Stimulated activated naive CD8-positive, alpha-beta T cell treated with anti-CD3 and anti-CD28 coated beads, Interleukin-15, Interleukin-2, amounts not matched to agents 100 U/mL and 50 U/mL, for 24 hours (primary cell): ENCODE measurements at regions not wholly inside any gene's neighbourhood (a gene's known extent, or its start where the extent isn't known, plus 50 kb on each side); places are given as distances from the start of the nearest gene placed in this dataset.
"Not testable (repeated sequence)": the region's sequence is repeated elsewhere in the genome, so short reads cannot be mapped to it uniquely, and the experiment has no call there.

Experiments
- ATAC-seq: fragments of 150-1000 bp; cut with Tn5 transposase; one replicate; pipeline ENCODE4 v1.10.0; 2021
- DNase-seq: peaks from one replicate; pipeline ENCODE4 v3.0.0; 2021

- ATAC-seq: no peak
- DNase-seq: no peak
These were observed 259.4 kb downstream of the PLK2 start for GRCh38 chr5:58200451-58200850.

DNA sequence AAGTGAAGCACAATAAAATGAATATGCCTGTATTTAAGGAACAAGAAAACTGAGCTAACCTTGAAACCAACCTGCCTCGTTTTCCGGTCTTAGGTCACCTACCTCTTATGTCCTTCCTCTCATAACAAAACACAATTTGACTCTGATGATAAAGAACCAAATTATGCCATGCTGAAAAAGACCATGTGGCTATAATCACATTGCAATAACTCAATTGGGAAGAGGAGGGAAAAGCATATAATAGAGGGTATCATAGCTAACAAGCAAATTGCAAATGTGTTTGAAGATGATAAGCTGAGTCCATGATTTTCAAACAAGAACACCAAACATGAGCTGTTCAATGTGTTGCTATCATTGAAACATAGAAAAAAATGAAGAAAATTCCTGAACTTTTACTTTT lies 260.8 kb downstream of the PLK2 start:
- DNase-seq (no peak), ATAC-seq (no peak)

GRCh38 chr5:58198330-58198729 lies 261.6 kb downstream of the PLK2 start:
- no peak for ATAC-seq
- no peak for DNase-seq

DNA sequence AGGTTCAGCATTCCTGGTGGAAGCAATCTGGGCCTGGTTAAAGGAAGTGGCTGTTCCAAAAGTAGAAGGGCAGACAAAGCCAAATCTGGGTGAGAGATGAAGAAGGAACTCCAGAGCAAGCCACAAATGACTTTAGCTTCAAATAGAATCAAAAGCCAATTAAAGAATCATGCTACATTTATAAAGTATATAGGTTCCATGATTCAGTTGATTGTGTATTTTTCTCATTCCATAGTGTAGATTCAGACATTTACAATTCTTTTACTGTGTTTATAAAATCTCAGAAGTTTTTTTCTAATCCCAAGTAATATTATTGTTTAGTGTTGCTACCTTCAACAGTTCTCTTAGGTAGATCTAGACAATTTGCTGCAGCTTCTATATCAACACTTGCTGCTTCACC lies 262.0 kb downstream of the PLK2 start:
- DNase-seq (no peak), ATAC-seq (no peak)

DNA sequence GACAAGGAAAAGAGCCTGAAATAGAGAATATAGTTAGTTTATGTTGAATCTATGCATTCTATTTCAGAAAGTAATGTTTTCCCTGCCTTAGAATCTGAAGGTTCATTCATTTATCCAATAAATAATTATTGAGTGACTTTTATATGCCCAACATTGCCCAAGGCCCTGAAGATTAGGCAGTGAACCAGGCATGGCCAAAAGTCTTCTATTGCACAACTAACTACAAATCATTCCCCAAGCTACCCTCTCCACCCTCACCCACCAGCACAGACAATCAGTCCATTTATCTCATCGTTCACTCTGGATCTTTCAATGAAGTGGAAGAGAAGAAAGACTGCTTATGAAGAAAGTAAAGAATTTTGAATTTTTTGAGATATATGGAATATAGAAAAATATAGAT lies 268.4 kb downstream of the PLK2 start:
- DNase-seq: no peak
- ATAC-seq: no peak

- no peak for ATAC-seq
- DNase-seq: no peak
These were observed 271.6 kb downstream of the PLK2 start for GRCh38 chr5:58188262-58188651.

- DNase-seq (no peak), ATAC-seq (no peak)
These were observed 272.2 kb downstream of the PLK2 start for GRCh38 chr5:58187432-58188261.

DNA sequence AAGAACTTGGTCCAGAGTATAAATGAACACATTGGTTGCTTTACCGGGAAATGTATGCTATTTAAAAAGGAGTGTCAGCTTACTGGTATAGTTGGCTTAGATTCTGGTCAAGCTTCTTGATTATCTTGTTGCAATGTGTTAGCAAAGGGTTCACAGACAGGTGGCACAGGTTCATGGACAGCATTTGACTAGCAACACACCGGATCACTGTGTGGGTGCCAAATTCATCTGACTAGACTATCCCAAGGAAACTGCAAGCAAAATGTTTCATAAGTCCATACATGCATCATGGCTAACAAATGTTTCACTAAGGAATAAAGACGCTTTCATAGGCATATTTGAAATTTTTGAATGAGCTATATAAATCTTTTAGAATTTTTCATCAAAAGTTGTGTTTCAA lies 274.1 kb downstream of the PLK2 start:
- ATAC-seq: no peak
- no peak for DNase-seq

DNA sequence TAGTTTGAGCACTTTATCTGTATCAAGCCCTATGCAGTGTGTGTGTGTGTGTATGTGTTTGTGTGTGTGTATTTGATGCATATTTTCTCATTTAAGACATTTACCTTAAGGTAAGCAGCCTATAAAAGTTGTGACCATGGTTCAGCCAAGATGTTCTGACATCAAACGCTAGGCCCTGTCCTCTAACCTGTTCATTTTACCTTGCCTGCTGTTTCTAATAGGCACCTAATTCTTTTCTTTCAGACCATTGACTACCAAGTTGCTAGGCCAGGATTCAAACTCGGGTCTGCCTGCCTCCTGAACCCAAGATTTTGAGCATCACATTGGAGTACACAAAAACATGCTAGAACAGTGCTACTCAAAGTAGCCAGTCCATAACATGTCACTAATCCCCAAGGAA lies 274.5 kb downstream of the PLK2 start:
- ATAC-seq (no peak), DNase-seq (no peak)

- ATAC-seq: no peak
These were observed 275.0 kb downstream of the PLK2 start for GRCh38 chr5:58184910-58185309.

GRCh38 chr5:58183786-58184085 lies 276.1 kb downstream of the PLK2 start:
- ATAC-seq: no peak
- DNase-seq: no peak

More at GRCh38 chr5:58184910-58185309, 275.0 kb downstream of the PLK2 start:
- DNase-seq: no peak

GRCh38 chr5:58183078-58183785 lies 276.7 kb downstream of the PLK2 start:
- ATAC-seq (no peak), DNase-seq (no peak)

DNA sequence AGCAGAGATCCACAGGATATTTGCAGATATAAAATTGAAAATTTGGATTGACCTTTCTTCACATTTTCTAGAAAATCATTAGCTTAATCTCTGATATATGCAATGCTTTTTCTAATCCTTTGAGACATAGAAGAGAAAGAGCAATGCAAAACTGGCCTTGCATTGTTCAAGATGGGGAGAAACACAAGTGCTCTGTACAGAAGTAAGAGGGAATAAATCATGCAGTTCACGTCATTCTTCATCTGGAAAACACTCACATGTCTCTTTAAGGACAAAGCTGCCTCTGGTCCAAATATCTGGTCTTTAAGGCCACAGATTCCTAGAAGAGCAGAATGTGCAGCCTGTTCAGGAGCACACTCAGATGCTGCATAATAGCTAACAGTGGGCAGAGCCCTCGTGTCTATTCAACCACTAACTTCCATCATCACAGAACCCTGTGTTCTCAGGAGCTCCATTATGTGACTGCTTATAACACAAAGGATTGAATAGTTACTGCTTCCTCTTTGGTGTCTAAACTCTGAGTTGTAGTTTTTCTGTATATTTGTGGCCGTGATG lies 277.5 kb downstream of the PLK2 start:
- no peak for DNase-seq
- no peak for ATAC-seq

- ATAC-seq (no peak), DNase-seq (no peak)
These were observed 278.2 kb downstream of the PLK2 start for GRCh38 chr5:58181578-58182286.

DNA sequence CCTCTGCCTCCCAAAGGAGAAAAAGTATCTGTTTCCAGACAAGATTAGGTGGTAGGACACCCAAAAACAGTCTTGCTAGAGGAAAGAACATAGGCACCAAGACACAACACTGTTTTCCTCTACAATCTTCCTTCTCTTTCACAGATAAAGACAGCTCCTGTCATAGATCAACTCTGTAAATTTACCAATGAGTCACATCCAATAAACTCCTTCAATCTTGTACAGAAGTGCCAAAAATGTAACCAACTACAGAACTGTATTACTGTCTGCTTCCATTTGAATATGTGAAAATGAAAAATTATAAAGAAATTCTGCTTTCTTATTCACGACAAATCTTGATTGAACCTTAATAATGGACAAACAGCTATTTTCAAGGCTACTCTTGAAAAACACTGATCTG lies 286.9 kb downstream of the PLK2 start:
- ATAC-seq: no peak
- DNase-seq: no peak

- ATAC-seq (no peak), DNase-seq (no peak)
These were observed 294.7 kb downstream of the PLK2 start for GRCh38 chr5:58165152-58165551.

DNA sequence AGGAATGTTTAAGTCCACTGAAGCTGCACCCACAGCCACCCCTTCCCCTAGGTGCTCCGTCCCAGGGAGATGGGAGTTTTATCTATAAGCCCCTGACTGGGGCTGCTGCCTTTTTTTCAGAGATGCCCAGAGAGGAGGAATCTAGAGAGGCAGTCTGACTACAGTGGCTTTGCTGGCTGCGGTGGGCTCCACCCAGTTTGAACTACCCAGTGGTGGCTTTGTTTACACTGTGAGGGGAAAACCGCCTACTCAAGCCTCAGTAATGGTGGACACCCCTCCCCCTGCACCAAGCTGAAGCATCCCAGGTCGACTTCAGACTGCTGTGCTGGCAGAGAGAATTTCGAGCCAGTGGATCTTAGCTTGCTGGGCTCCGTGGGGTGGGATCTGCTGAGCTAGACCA lies 298.0 kb downstream of the PLK2 start:
- not testable (repeated sequence) for ATAC-seq, DNase-seq

DNA sequence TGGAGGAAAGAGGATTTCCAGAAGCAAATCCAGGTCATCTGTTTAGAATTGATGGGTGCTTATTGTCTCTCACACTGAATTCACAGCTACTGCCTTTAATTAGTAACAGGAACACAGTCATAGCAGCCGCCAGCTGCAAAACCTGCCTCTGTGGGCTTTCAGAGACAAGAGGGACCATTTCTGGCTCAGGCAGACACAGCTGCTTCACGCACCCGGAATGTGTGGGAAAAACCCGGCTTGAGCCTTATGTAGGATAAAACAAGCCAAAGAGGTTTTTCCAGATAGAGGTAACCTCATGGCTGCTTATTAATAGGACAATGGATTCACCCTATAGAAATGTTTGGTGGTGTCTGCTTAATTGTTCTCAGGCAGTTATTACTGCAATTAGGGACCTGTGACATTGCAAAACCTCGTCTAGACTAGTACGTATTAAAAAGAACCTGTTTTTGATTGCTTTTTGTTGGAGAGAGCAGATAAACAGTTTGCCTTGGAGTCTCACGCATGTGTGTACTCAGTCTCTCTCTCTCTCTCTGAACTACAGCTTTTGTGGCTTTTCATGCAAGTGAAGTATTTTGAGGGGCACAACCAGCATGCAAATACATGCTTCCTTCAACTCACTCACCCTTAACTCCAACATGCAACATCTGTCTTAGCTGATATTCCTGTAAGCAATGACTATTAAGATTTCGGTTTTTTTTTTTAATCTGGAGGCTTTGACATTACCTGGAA lies 302.7 kb downstream of the PLK2 start:
- no peak for DNase-seq
- ATAC-seq: no peak

DNA sequence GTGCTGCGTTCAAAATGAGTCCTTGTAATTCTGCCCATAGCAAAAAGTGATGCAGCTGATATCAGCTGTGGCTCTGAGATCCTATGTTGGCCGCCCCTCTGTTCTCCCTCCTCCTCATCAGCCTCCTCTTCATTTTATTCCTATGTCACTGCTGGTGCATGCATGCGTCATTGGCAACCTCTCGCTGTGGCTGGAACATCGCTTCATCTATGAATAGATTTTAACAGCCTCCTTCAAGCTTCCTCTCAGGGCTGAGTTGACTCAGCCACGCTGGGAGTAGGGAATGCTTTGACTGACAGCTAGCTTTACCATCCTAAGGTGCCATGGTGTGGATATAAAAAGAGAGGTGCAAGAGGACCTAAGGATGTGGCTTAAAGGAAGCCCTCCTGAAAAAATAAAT lies 303.5 kb downstream of the PLK2 start:
- DNase-seq (no peak), ATAC-seq (no peak)

DNA sequence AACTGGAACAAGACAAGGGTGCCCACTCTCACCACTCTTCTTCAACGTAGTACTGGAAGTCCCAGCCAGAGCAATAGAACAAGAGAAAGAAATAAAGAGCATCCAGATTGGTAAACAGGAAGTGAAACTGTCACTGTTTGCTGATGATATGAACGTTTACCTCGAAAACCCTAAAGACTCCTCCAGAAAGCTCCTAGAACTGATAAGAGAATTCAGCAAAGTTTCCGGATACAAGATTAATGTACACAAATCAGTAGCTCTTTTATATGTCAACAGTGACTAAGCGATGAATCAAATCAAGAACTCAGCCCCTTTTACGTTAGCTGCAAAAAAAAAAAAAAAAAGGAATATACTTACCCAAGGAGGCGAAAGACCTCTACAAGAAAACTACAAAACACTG lies 306.6 kb downstream of the PLK2 start:
- no peak for ATAC-seq
- DNase-seq: no peak

GRCh38 chr5:58151414-58151813 lies 308.5 kb downstream of the PLK2 start:
- no peak for DNase-seq
- no peak for ATAC-seq

GRCh38 chr5:58150926-58151325 lies 309.0 kb downstream of the PLK2 start:
- no peak for DNase-seq

More at GRCh38 chr5:58150926-58151325, 309.0 kb downstream of the PLK2 start:
- ATAC-seq: no peak
